ENCODE measurements at regions not wholly inside any gene's neighbourhood (a gene's known extent, or its start where the extent isn't known, plus 50 kb on each side); places are given as distances from the start of the nearest gene placed in this dataset.

- DNase-seq (ENCODE audit: low read depth), result no peak
Observed at GRCh38 chr17:79150035-79150733, 75.6 kb downstream of the ENGASE start.

GRCh38 chr17:79148584-79148983 is 74.0 kb downstream of the ENGASE start:
- DNase-seq (ENCODE audit: low read depth), result no peak

GRCh38 chr17:79147746-79148506 is 73.3 kb downstream of the ENGASE start:
- no peak for DNase-seq (ENCODE audit: low read depth)

GRCh38 chr17:79146562-79146961 is 71.9 kb downstream of the ENGASE start:
- DNase-seq (ENCODE audit: low read depth), result no peak

- DNase-seq (ENCODE audit: low read depth), result no peak
Observed at GRCh38 chr17:79145548-79145947, 70.9 kb downstream of the ENGASE start.

- DNase-seq (ENCODE audit: low read depth), result no peak
Observed at GRCh38 chr17:79144133-79144532, 69.5 kb downstream of the ENGASE start.

- no peak for DNase-seq (ENCODE audit: low read depth)
Observed at GRCh38 chr17:79142375-79142774, 67.8 kb downstream of the ENGASE start.

- no peak for DNase-seq (ENCODE audit: low read depth)
Observed at GRCh38 chr17:79141578-79142355, 67.1 kb downstream of the ENGASE start.

- DNase-seq (ENCODE audit: low read depth), result no peak
Observed at GRCh38 chr17:79138826-79139225, 64.2 kb downstream of the ENGASE start.

GRCh38 chr17:79137789-79138165 is 63.2 kb downstream of the ENGASE start:
- no peak for DNase-seq (ENCODE audit: low read depth)

GRCh38 chr17:79137015-79137788 is 62.6 kb downstream of the ENGASE start:
- DNase-seq (ENCODE audit: low read depth), result no peak

- DNase-seq (ENCODE audit: low read depth), result no peak
Observed at GRCh38 chr17:79136596-79136995, 62.0 kb downstream of the ENGASE start.

All from EH (cell line).